ENCODE measurements at regions not wholly inside any gene's neighbourhood (a gene's known extent, or its start where the extent isn't known, plus 50 kb on each side); places are given as distances from the start of the nearest gene placed in this dataset.

- no peak overlapping the region for H3K9ac ChIP-seq (ENCODE audit: low read length)
- no peak overlapping the region for H3K4me3 ChIP-seq (replicated peaks in 1 of 2; ENCODE audit: low read depth in 1 of 2, low read length in 2 of 2)
- ATAC-seq: no peak
- H3K4me1 ChIP-seq (ENCODE audit: control insufficient read depth in 1 of 2, insufficient read depth in 2 of 2, low read length in 2 of 2): peaks cover 5 to 23% of the 10 kb centered on the region in 2 experiments; a peak in 3 of 4 replicates
- DNase-seq (ENCODE audit: low read depth, low spot score): no peak
- H3K27ac ChIP-seq (ENCODE audit: low read depth, low read length): no peak overlapping the region
- no peaks in the 10 kb centered on the region for H4K20me1 ChIP-seq (ENCODE audit: insufficient read depth)
- RAD21 ChIA-PET (ENCODE audit: low non-redundant PET in 1 of 2, low total read pairs in 2 of 2, uncharacterized antibody in 2 of 2, unreplicated experiment in 2 of 2): no interaction called here
- no peaks in the 10 kb centered on the region for H3K9me3 ChIP-seq (ENCODE audit: control insufficient read depth in 1 of 2, insufficient read depth in 1 of 2, low read depth in 1 of 2, low read length in 2 of 2)
- H3K27me3 ChIP-seq (ENCODE audit: insufficient read depth, low read length): no peaks in the 10 kb centered on the region
- H2AFZ ChIP-seq (ENCODE audit: low read depth, low read length, poor library complexity, severe bottlenecking): no peak overlapping the region
- H3K9me2 ChIP-seq (ENCODE audit: insufficient read depth): no peaks in the 10 kb centered on the region
- POLR2A ChIA-PET: no interaction called here
- no peak overlapping the region for H3K4me2 ChIP-seq (ENCODE audit: low read length)
- TF ChIP-seq FOSL1 (IDR thresholded peaks at IDR 0.05; ENCODE audit: low read depth) (no peak), POLR2AphosphoS5 (IDR thresholded peaks at IDR 0.05; ENCODE audit: low read depth, low read length) (no peak), EGR1 (IDR thresholded peaks at IDR 0.05; ENCODE audit: low read depth) (no peak), TCF7L2 (IDR thresholded peaks at IDR 0.05; ENCODE audit: borderline replicate concordance, extremely low read depth, insufficient read depth, insufficient read length) (no peak), CEBPB (IDR thresholded peaks at IDR 0.05; ENCODE audit: low read depth) (no peak), YY1 (IDR thresholded peaks at IDR 0.05; ENCODE audit: extremely low read depth, insufficient replicate concordance, low read depth, low read length) (no peak)
- no peaks in the 10 kb centered on the region for H3K79me2 ChIP-seq (ENCODE audit: insufficient read depth, low read length)
- CTCF ChIA-PET: no interaction called here
- intact Hi-C loops (cut with micrococcal nuclease): no loop called here
- H3K36me3 ChIP-seq (ENCODE audit: control insufficient read depth in 1 of 2, insufficient read depth in 2 of 2, low read length in 2 of 2): no peaks in the 10 kb centered on the region
- no TSS peak for BruUV-seq (replicated peaks)
Observed at GRCh38 chr20:17828598-17829144, 128.9 kb downstream of the BANF2 start.

- H3K27ac ChIP-seq (ENCODE audit: low read depth, low read length): no peak overlapping the region
- no peak for ATAC-seq
- no peak overlapping the region for H3K4me3 ChIP-seq (replicated peaks in 1 of 2; ENCODE audit: low read depth in 1 of 2, low read length in 2 of 2)
- H3K9me3 ChIP-seq (ENCODE audit: control insufficient read depth in 1 of 2, insufficient read depth in 1 of 2, low read depth in 1 of 2, low read length in 2 of 2): no peaks in the 10 kb centered on the region
- RAD21 ChIA-PET (ENCODE audit: low non-redundant PET in 1 of 2, low total read pairs in 2 of 2, uncharacterized antibody in 2 of 2, unreplicated experiment in 2 of 2): no interaction called here
- DNase-seq (ENCODE audit: low read depth, low spot score): no peak
- no peak overlapping the region for H3K4me2 ChIP-seq (ENCODE audit: low read length)
- BruUV-seq (replicated peaks): no TSS peak
- no peaks in the 10 kb centered on the region for H4K20me1 ChIP-seq (ENCODE audit: insufficient read depth)
- CTCF ChIA-PET: no interaction called here
- H3K4me1 ChIP-seq (ENCODE audit: control insufficient read depth in 1 of 2, insufficient read depth in 2 of 2, low read length in 2 of 2): peaks cover 5 to 24% of the 10 kb centered on the region in 2 experiments; a peak in 3 of 4 replicates
- no peaks in the 10 kb centered on the region for H3K9me2 ChIP-seq (ENCODE audit: insufficient read depth)
- H3K36me3 ChIP-seq (ENCODE audit: control insufficient read depth in 1 of 2, insufficient read depth in 2 of 2, low read length in 2 of 2): no peaks in the 10 kb centered on the region
- POLR2A ChIA-PET: no interaction called here
- no peak overlapping the region for H3K9ac ChIP-seq (ENCODE audit: low read length)
- H3K79me2 ChIP-seq (ENCODE audit: insufficient read depth, low read length): no peaks in the 10 kb centered on the region
- H2AFZ ChIP-seq (ENCODE audit: low read depth, low read length, poor library complexity, severe bottlenecking): no peak overlapping the region
- intact Hi-C loops (cut with micrococcal nuclease): no loop called here
- no peaks in the 10 kb centered on the region for H3K27me3 ChIP-seq (ENCODE audit: insufficient read depth, low read length)
- no peak for TF ChIP-seq EZH2 (IDR thresholded peaks at IDR 0.05)
- TF ChIP-seq CEBPB (IDR thresholded peaks at IDR 0.05; ENCODE audit: low read depth): no peak
- TF ChIP-seq POLR2AphosphoS5 (IDR thresholded peaks at IDR 0.05; ENCODE audit: low read depth, low read length): no peak
- no peak for TF ChIP-seq JUND (IDR thresholded peaks at IDR 0.05)
- TF ChIP-seq RAD21 (IDR thresholded peaks at IDR 0.05; ENCODE audit: low read depth): no peak
- TF ChIP-seq SIN3A (IDR thresholded peaks at IDR 0.05; ENCODE audit: low read depth): no peak
- no peak for TF ChIP-seq TCF7L2 (IDR thresholded peaks at IDR 0.05; ENCODE audit: borderline replicate concordance, extremely low read depth, insufficient read depth, insufficient read length)
- TF ChIP-seq REST (IDR thresholded peaks at IDR 0.05; ENCODE audit: low read depth): no peak
- no peak for TF ChIP-seq YY1 (IDR thresholded peaks at IDR 0.05; ENCODE audit: extremely low read depth, insufficient replicate concordance, low read depth, low read length)
- no peak for TF ChIP-seq EZH2phosphoT487 (IDR thresholded peaks at IDR 0.05; ENCODE audit: borderline replicate concordance)
- TF ChIP-seq CTCF (IDR thresholded peaks at IDR 0.05 in 2 of 3, conservative IDR thresholded peaks at IDR 0.05 in 1 of 3; ENCODE audit: borderline replicate concordance in 1 of 3, insufficient read depth in 1 of 3, low read depth in 2 of 3, low read length in 2 of 3): no peak
Observed at GRCh38 chr20:17827759-17828559, 128.2 kb downstream of the BANF2 start.

Measured in HCT116 (cell line).